ENCODE measurements at regions not wholly inside any gene's neighbourhood (a gene's known extent, or its start where the extent isn't known, plus 50 kb on each side); places are given as distances from the start of the nearest gene placed in this dataset.

DNA sequence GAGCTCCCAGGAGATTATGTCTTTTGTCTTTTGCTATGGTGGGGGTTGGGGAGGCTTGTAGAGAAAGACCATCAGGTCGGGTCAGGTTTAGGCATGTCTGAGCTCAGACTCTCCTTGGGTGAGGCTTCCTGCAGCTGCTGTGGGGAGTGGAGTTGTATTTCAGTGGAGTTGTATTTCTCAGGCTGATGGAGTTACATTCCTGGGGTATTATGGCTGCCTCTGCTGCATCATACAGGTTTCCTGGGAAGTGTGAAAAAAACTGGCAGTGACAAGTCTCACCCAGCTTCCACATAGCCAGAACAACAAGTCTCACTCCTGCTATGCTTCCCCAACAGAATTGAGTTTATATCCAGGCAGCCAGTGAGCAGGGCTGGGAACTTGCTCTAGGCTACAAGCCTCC, 119.3 kb downstream of the VSIG4 start:
- TF ChIP-seq SP1 (CRISPR knock-in tag; conservative IDR thresholded peaks at IDR 0.05): no peak
- TF ChIP-seq, protein P1, sequence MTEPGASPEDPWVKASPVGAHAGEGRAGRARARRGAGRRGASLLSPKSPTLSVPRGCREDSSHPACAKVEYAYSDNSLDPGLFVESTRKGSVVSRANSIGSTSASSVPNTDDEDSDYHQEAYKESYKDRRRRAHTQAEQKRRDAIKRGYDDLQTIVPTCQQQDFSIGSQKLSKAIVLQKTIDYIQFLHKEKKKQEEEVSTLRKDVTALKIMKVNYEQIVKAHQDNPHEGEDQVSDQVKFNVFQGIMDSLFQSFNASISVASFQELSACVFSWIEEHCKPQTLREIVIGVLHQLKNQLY (CRISPR knock-in tag; IDR thresholded peaks at IDR 0.05): no peak
- no peak for TF ChIP-seq ZNF121 (CRISPR knock-in tag; IDR thresholded peaks at IDR 0.05)
- TF ChIP-seq, protein P2, sequence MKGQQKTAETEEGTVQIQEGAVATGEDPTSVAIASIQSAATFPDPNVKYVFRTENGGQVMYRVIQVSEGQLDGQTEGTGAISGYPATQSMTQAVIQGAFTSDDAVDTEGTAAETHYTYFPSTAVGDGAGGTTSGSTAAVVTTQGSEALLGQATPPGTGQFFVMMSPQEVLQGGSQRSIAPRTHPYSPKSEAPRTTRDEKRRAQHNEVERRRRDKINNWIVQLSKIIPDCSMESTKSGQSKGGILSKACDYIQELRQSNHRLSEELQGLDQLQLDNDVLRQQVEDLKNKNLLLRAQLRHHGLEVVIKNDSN (CRISPR knock-in tag; IDR thresholded peaks at IDR 0.05): no peak
- no peak for TF ChIP-seq FOXJ3 (CRISPR knock-in tag; IDR thresholded peaks at IDR 0.05; ENCODE audit: borderline replicate concordance)
- TF ChIP-seq, protein P3, sequence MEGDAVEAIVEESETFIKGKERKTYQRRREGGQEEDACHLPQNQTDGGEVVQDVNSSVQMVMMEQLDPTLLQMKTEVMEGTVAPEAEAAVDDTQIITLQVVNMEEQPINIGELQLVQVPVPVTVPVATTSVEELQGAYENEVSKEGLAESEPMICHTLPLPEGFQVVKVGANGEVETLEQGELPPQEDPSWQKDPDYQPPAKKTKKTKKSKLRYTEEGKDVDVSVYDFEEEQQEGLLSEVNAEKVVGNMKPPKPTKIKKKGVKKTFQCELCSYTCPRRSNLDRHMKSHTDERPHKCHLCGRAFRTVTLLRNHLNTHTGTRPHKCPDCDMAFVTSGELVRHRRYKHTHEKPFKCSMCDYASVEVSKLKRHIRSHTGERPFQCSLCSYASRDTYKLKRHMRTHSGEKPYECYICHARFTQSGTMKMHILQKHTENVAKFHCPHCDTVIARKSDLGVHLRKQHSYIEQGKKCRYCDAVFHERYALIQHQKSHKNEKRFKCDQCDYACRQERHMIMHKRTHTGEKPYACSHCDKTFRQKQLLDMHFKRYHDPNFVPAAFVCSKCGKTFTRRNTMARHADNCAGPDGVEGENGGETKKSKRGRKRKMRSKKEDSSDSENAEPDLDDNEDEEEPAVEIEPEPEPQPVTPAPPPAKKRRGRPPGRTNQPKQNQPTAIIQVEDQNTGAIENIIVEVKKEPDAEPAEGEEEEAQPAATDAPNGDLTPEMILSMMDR (IDR thresholded peaks at IDR 0.05): no peak
- no peak for TF ChIP-seq CREM (CRISPR knock-in tag; IDR thresholded peaks at IDR 0.05)
- no peak for TF ChIP-seq ZNF219 (CRISPR knock-in tag; IDR thresholded peaks at IDR 0.05; ENCODE audit: borderline replicate concordance)
- TF ChIP-seq, protein P4, sequence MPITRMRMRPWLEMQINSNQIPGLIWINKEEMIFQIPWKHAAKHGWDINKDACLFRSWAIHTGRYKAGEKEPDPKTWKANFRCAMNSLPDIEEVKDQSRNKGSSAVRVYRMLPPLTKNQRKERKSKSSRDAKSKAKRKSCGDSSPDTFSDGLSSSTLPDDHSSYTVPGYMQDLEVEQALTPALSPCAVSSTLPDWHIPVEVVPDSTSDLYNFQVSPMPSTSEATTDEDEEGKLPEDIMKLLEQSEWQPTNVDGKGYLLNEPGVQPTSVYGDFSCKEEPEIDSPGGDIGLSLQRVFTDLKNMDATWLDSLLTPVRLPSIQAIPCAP (CRISPR knock-in tag; IDR thresholded peaks at IDR 0.05): no peak
- TF ChIP-seq NFE2L1 (CRISPR knock-in tag; IDR thresholded peaks at IDR 0.05): no peak
- no peak for TF ChIP-seq ESRRA (CRISPR knock-in tag; IDR thresholded peaks at IDR 0.05; ENCODE audit: borderline replicate concordance)
- TF ChIP-seq SMAD4 (CRISPR knock-in tag; IDR thresholded peaks at IDR 0.05): no peak
